Gastrocnemius medialis (tissue), 4 donors: ENCODE measurements at regions not wholly inside any gene's neighbourhood (a gene's known extent, or its start where the extent isn't known, plus 50 kb on each side); places are given as distances from the start of the nearest gene placed in this dataset.

Source experiments
- CTCF ChIP-seq, 5 experiments: fragments of 450-650 bp in 3 of 5; fragments of 200-600 bp in 2 of 5; sonication (generic) in 2 of 5; IDR thresholded peaks in 4 of 5; conservative IDR thresholded peaks in 1 of 5; 1 replicate in 4 of 5; 2 replicates in 1 of 5; pipeline ENCODE4 v1.5.1; 2016 to 2019; ENCODE audit warnings: antibody characterized with exemption in 5 of 5, mild to moderate bottlenecking in 3 of 5, moderate library complexity in 3 of 5
- POLR2A ChIP-seq, 2 donors: fragments of 450-650 bp; IDR thresholded peaks; one replicate each; pipeline ENCODE4 v1.6.1; 2017; ENCODE audit warnings: antibody characterized with exemption in 2 of 2, mild to moderate bottlenecking in 2 of 2, moderate library complexity in 2 of 2

GRCh38 chr5:175254155-175254554 lies 189.8 kb downstream of the DRD1 start:
- no peak for TF ChIP-seq CTCF (IDR thresholded peaks at IDR 0.05 in 4 of 5, conservative IDR thresholded peaks at IDR 0.05 in 1 of 5)
- TF ChIP-seq POLR2A (IDR thresholded peaks at IDR 0.05): no peak
